ENCODE measurements at regions not wholly inside any gene's neighbourhood (a gene's known extent, or its start where the extent isn't known, plus 50 kb on each side); places are given as distances from the start of the nearest gene placed in this dataset.

DNA sequence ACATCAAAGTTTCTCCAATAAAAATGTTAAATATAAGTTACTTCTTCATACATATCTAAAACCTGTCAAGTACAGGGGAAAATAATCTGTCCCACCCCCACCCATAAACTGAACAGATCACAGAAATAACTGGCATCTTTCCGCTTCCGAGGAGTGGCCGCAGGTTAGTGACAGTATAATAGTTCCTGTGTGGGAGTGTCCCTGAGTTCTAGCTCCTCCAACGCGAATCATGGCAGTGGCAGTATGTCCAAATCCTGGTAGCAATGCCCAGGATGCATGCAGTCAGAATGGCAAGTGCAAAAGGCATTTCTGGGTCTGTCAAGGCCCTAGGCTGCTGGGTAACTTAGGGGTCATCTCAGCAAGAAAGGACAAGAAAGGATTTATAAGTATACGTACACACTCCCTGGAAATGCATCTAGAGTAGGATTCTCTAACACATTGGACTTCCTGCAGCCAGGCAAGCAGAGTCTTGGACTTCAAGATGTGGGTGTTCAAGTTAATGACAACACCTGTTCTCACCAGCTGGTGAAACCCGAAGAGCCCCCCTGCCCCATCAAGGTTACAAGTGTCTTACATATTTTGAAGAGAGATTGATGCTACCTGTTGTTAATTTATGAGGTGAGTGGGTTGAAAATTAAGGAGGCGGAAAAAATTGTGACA is 94.4 kb upstream of the COL1A2 start:
- H3K4me3 Mint-ChIP-seq = peak overlapping the region; percentile 76
- TF ChIP-seq, protein P1, sequence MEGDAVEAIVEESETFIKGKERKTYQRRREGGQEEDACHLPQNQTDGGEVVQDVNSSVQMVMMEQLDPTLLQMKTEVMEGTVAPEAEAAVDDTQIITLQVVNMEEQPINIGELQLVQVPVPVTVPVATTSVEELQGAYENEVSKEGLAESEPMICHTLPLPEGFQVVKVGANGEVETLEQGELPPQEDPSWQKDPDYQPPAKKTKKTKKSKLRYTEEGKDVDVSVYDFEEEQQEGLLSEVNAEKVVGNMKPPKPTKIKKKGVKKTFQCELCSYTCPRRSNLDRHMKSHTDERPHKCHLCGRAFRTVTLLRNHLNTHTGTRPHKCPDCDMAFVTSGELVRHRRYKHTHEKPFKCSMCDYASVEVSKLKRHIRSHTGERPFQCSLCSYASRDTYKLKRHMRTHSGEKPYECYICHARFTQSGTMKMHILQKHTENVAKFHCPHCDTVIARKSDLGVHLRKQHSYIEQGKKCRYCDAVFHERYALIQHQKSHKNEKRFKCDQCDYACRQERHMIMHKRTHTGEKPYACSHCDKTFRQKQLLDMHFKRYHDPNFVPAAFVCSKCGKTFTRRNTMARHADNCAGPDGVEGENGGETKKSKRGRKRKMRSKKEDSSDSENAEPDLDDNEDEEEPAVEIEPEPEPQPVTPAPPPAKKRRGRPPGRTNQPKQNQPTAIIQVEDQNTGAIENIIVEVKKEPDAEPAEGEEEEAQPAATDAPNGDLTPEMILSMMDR (IDR thresholded peaks at IDR 0.05) = no peak
- H3K36me3 Mint-ChIP-seq (ENCODE audit: low read depth) = peaks cover 6% of the 10 kb centered on the region
- peaks cover 99% of the 10 kb centered on the region for H3K4me1 Mint-ChIP-seq (ENCODE audit: low read depth)
- peaks cover 5% of the 10 kb centered on the region; the same call in 1 of the 2 replicates for H3K27me3 Mint-ChIP-seq (ENCODE audit: insufficient read depth)
- H3K27ac Mint-ChIP-seq = peak overlapping the region; percentile 99
- no peak for DNase-seq
- no peaks in the 10 kb centered on the region for H3K9me3 Mint-ChIP-seq

DNA sequence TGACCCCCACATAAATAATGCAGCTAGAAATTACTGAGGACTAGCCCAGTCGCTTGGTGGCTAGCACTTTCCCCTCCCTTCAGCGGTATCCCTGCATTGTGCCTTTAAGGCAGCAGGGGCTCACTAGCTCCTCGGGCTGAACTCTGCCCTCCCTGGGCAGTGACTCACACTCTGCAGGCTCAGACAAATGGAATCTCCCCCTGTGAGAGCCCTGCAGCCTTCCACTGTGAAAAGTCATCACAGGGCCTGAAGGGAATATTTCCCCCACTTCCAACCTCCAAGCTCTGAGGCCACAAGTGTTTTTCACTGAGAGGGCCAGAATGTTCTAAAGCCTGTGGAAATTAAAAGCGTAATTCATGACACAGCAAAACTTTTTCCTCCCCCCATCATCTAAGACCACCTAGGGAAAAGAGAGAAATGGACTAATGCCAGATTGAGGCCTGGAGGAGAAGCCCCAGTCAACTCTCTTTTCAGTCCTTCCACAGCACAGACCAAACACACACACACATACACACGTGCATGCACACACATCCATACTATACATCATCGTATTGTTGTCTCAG is 93.6 kb upstream of the COL1A2 start:
- Mint-ChIP-seq H3K4me1 (ENCODE audit: low read depth) (peaks cover 96% of the 10 kb centered on the region), H3K9me3 (no peaks in the 10 kb centered on the region), H3K36me3 (ENCODE audit: low read depth) (peaks cover 6% of the 10 kb centered on the region), H3K27ac (peak overlapping the region; percentile 99), H3K27me3 (ENCODE audit: insufficient read depth) (peaks cover 5% of the 10 kb centered on the region; the same call in 1 of the 2 replicates), H3K4me3 (peak overlapping the region; percentile 76)
- DNase-seq = peak; percentile 96
- TF ChIP-seq, protein P1 (IDR thresholded peaks at IDR 0.05) = peak; percentile 51

DNA sequence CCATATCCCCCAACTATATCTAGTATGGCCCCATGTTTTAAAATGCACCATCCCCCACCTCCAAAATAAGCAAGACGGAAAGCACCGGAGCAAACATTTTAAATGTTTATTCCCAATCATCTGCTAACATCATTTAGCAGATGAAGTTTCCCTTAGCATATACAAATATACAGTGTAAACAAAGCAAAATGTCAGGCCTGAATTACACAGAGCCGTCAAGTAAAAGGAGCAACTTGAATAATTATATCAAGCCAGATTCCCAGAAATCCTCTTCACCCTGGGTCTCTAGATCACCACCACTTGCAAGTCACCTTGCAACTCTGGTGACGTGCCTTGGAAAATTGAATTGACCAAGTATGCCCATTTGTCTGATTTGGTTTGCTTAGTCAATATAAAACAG is 91.6 kb upstream of the COL1A2 start:
- DNase-seq = no peak
- peaks cover 5% of the 10 kb centered on the region for H3K27me3 Mint-ChIP-seq (ENCODE audit: insufficient read depth)
- peak overlapping the region; percentile 99 for H3K27ac Mint-ChIP-seq
- TF ChIP-seq, protein P1 (IDR thresholded peaks at IDR 0.05) = no peak
- H3K4me1 Mint-ChIP-seq (ENCODE audit: low read depth) = peaks cover 84% of the 10 kb centered on the region
- peak overlapping the region; percentile 76 for H3K4me3 Mint-ChIP-seq
- peaks cover 12% of the 10 kb centered on the region for H3K36me3 Mint-ChIP-seq (ENCODE audit: low read depth)
- no peaks in the 10 kb centered on the region for H3K9me3 Mint-ChIP-seq

DNA sequence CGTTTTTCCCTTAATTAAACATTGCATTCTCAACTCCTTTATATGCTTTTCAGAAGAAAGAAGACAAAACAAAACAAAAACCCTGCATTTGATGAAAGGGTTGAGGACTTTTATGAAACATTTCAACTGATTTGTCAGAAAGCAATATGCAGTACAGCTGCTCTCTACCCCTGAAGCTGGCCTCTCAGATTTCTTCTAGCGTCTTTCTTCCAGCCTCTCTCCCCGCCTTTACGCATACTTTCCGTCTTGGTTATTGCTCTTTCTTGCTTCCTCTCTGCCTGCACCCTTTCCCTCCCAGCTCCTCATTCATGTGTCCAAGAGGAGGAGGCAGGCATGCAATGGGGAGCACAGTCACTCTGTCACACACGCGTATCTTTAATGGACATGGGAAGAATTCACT is 91.0 kb upstream of the COL1A2 start:
- Mint-ChIP-seq H3K9me3 (no peaks in the 10 kb centered on the region), H3K27ac (peak overlapping the region; percentile 99), H3K27me3 (ENCODE audit: insufficient read depth) (peaks cover 6% of the 10 kb centered on the region), H3K4me3 (peak overlapping the region; percentile 76), H3K4me1 (ENCODE audit: low read depth) (peaks cover 78% of the 10 kb centered on the region), H3K36me3 (ENCODE audit: low read depth) (peaks cover 12% of the 10 kb centered on the region)
- DNase-seq = peak; percentile 68
- TF ChIP-seq, protein P1 (IDR thresholded peaks at IDR 0.05) = no peak

DNA sequence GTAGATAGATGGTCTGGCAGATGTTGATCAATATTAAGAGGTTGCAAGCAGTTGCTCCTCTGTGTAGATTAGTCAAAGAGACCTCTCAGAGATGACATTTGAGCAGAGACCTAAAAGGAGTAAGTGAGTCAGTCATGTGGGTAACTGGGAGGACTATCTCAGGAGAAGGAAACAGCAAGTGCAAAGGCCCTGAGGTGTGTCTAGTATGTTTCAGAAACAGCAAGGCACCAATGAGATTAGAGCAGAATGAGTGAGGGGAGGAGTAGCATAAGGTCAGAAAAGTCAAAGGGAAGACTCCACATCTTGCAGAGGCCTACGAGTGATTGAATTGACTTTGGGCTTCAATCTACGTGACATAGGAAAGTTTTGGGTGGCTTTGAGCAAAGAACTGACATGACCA is 89.8 kb upstream of the COL1A2 start:
- H3K36me3 Mint-ChIP-seq (ENCODE audit: low read depth) = peaks cover 12% of the 10 kb centered on the region
- TF ChIP-seq, protein P1 (IDR thresholded peaks at IDR 0.05) = no peak
- DNase-seq = no peak
- no peaks in the 10 kb centered on the region for H3K9me3 Mint-ChIP-seq
- peak overlapping the region; percentile 99 for H3K27ac Mint-ChIP-seq
- H3K4me1 Mint-ChIP-seq (ENCODE audit: low read depth) = peaks cover 67% of the 10 kb centered on the region
- no peak overlapping the region for H3K4me3 Mint-ChIP-seq
- H3K27me3 Mint-ChIP-seq (ENCODE audit: insufficient read depth) = peaks cover 6% of the 10 kb centered on the region
